ENCODE measurements at regions not wholly inside any gene's neighbourhood (a gene's known extent, or its start where the extent isn't known, plus 50 kb on each side); places are given as distances from the start of the nearest gene placed in this dataset.

- WGBS (ENCODE audit: insufficient coverage): 53% methylated on average over 3 of the region's 4 CpGs
- TF ChIP-seq, protein P1, sequence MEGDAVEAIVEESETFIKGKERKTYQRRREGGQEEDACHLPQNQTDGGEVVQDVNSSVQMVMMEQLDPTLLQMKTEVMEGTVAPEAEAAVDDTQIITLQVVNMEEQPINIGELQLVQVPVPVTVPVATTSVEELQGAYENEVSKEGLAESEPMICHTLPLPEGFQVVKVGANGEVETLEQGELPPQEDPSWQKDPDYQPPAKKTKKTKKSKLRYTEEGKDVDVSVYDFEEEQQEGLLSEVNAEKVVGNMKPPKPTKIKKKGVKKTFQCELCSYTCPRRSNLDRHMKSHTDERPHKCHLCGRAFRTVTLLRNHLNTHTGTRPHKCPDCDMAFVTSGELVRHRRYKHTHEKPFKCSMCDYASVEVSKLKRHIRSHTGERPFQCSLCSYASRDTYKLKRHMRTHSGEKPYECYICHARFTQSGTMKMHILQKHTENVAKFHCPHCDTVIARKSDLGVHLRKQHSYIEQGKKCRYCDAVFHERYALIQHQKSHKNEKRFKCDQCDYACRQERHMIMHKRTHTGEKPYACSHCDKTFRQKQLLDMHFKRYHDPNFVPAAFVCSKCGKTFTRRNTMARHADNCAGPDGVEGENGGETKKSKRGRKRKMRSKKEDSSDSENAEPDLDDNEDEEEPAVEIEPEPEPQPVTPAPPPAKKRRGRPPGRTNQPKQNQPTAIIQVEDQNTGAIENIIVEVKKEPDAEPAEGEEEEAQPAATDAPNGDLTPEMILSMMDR (IDR thresholded peaks at IDR 0.05): no peak
- intact Hi-C loops (cut with micrococcal nuclease): no loop called here
Observed at GRCh38 chrX:121161501-121161933, 114.1 kb downstream of the GLUD2 start.

GRCh38 chrX:121163443-121163842, 116.0 kb downstream of the GLUD2 start:
- no peak overlapping the region for H3K4me3 Mint-ChIP-seq
- peaks cover 0 to 1% (median 0%) of the 10 kb centered on the region in 7 donors for H3K9me3 Mint-ChIP-seq
- Histone ChIP-seq H3K27me3 (ENCODE audit: control insufficient read depth in 2 of 2, insufficient read depth in 2 of 2, low read length in 2 of 2) (no peaks in the 10 kb centered on the region), H3K4me1 (ENCODE audit: control insufficient read depth in 1 of 2, insufficient read depth in 2 of 2, low read length in 2 of 2) (no peaks in the 10 kb centered on the region), H3K9ac (ENCODE audit: insufficient read depth, low read length, poor library complexity, severe bottlenecking) (no peak overlapping the region), H3K27ac (ENCODE audit: low read depth in 1 of 2, low read length in 2 of 2) (no peak overlapping the region), H3K4me2 (replicated peaks; ENCODE audit: extremely low read depth, low read length, poor library complexity, severe bottlenecking) (no peak overlapping the region), H4K20me1 (ENCODE audit: insufficient read depth, low read length) (no peaks in the 10 kb centered on the region), H3K79me2 (ENCODE audit: insufficient read depth, low read length) (no peaks in the 10 kb centered on the region), H3K4me3 (replicated peaks in 1 of 3; ENCODE audit: low read depth in 2 of 3, low read length in 3 of 3) (no peak overlapping the region), H3K36me3 (replicated peaks in 1 of 2; ENCODE audit: control insufficient read depth in 1 of 2, insufficient read depth in 2 of 2, low read length in 2 of 2) (no peaks in the 10 kb centered on the region), H2AFZ (ENCODE audit: insufficient read depth, low read depth, low read length, poor library complexity, severe bottlenecking) (no peak overlapping the region), H3K9me3 (replicated peaks in 1 of 2; ENCODE audit: control insufficient read depth in 1 of 2, insufficient read depth in 1 of 2, low read length in 2 of 2) (no peaks in the 10 kb centered on the region)
- no peaks in the 10 kb centered on the region for H3K36me3 Mint-ChIP-seq
- TF ChIP-seq, protein P1 (IDR thresholded peaks at IDR 0.05): no peak
- WGBS (ENCODE audit: insufficient coverage): no CpG with 5 or more reads among the region's 6 CpGs
- H3K27ac Mint-ChIP-seq: no peak overlapping the region
- intact Hi-C loops (cut with micrococcal nuclease): no loop called here
- DNase-seq: no peak
- no peaks in the 10 kb centered on the region for H3K4me1 Mint-ChIP-seq
- H3K27me3 Mint-ChIP-seq (ENCODE audit: low read depth in 3 of 3): peaks cover 0 to 1% (median 0%) of the 10 kb centered on the region in 3 donors

More at GRCh38 chrX:121161501-121161933, 114.1 kb downstream of the GLUD2 start:
- H3K36me3 Mint-ChIP-seq: no peaks in the 10 kb centered on the region
- Histone ChIP-seq H2AFZ (ENCODE audit: insufficient read depth, low read depth, low read length, poor library complexity, severe bottlenecking) (no peak overlapping the region), H3K4me2 (replicated peaks; ENCODE audit: extremely low read depth, low read length, poor library complexity, severe bottlenecking) (no peak overlapping the region), H3K4me1 (ENCODE audit: control insufficient read depth in 1 of 2, insufficient read depth in 2 of 2, low read length in 2 of 2) (no peaks in the 10 kb centered on the region), H4K20me1 (ENCODE audit: insufficient read depth, low read length) (no peaks in the 10 kb centered on the region), H3K79me2 (ENCODE audit: insufficient read depth, low read length) (no peaks in the 10 kb centered on the region), H3K4me3 (replicated peaks in 1 of 3; ENCODE audit: low read depth in 2 of 3, low read length in 3 of 3) (no peak overlapping the region), H3K27ac (ENCODE audit: low read depth in 1 of 2, low read length in 2 of 2) (no peak overlapping the region), H3K27me3 (ENCODE audit: control insufficient read depth in 2 of 2, insufficient read depth in 2 of 2, low read length in 2 of 2) (no peaks in the 10 kb centered on the region), H3K9ac (ENCODE audit: insufficient read depth, low read length, poor library complexity, severe bottlenecking) (no peak overlapping the region), H3K9me3 (replicated peaks in 1 of 2; ENCODE audit: control insufficient read depth in 1 of 2, insufficient read depth in 1 of 2, low read length in 2 of 2) (no peaks in the 10 kb centered on the region), H3K36me3 (replicated peaks in 1 of 2; ENCODE audit: control insufficient read depth in 1 of 2, insufficient read depth in 2 of 2, low read length in 2 of 2) (no peaks in the 10 kb centered on the region)
- peaks cover 0 to 1% (median 0%) of the 10 kb centered on the region in 7 donors for H3K9me3 Mint-ChIP-seq
- no peaks in the 10 kb centered on the region for H3K27me3 Mint-ChIP-seq (ENCODE audit: low read depth in 3 of 3)
- DNase-seq: no peak
- H3K4me1 Mint-ChIP-seq: no peaks in the 10 kb centered on the region
- H3K27ac Mint-ChIP-seq: peak overlapping the region in 1 of 7 donors; percentile 36
- no peak overlapping the region for H3K4me3 Mint-ChIP-seq

Data from CD14-positive monocyte (primary cell).